NOMO-1 (cell line): ENCODE measurements at regions not wholly inside any gene's neighbourhood (a gene's known extent, or its start where the extent isn't known, plus 50 kb on each side); places are given as distances from the start of the nearest gene placed in this dataset.
A peak's percentile ranks its signal among the peaks of the same experiment; 100 is the strongest.

Source experiments
- DNase-seq, 2 experiments: peaks; one replicate each; lab custom pipeline; 2025; ENCODE audit not compliant: unreplicated experiment in 2 of 2; lab: John Stamatoyannopoulos, UW

DNA sequence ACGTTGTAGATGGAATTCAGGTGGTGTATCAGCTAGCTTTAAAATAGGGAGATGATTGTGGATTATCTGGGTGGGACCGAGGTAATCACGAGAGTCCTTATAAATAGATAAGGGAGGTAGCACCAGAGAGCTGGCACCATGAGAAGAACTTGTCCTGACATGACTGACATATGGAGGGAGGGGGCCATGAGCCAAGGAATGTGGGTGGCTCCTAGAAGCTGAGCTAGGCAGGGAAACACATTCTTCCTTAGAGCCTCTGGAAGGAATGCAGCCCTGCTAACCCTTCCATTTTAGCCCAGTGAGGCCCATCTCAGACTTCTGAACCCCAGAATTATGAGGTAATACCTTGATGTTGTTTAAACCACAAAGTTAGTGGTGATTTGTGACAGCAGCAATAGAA lies 321.1 kb upstream of the SULF2 start:
- no peak for DNase-seq

DNA sequence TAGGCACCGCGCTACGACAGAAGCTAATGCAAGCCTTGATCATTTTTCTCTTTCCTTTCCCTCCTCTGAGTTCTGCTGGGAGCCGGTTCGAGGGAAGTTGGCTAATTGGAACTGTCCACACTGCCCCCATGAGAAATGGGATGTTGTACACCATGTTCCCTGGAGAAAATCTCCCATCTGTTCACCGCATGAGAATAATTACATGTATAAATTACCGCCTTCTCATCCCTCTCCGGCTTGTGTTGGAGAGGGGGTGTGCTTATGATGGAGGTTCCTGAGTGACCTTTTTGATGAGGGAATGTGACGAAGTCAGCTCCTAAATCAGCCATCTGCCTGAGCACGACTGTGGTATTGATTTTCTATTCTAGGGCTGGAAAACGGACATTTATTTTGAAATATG lies 320.2 kb upstream of the SULF2 start:
- no peak for DNase-seq

DNA sequence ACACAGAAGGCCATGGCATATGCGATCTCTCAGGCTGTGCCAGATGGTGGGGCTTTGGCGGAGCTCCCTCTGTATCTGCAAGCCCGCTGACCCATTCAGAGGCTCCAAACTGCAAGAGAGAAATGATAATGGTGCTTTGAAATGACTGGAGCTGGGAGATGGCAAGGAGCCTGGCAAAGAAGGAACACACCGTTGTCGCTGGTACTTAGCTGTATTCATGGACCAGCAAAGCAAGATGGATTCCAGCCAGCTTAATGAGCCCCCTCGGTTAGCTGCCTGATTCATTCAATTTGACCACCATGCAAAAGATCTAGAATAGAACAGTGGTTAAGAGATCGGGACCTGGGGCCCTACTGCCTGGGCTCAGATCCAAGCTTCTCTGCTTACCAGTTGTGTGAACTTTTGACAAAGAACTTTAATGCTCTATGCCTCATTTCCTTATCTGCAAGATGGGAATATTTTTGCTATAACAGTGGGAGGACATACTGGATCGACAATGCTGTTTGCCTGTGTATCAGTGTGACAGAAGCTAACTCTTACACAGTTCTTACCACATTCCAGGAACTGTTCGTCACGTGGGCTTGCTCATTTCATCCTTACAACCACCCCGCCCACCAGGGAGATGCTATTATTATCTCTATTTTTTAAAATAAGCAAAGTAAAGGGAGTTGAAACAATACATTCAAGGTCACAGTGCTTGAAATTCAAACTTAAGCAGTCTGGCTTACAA lies 317.8 kb upstream of the SULF2 start:
- no peak for DNase-seq

DNA sequence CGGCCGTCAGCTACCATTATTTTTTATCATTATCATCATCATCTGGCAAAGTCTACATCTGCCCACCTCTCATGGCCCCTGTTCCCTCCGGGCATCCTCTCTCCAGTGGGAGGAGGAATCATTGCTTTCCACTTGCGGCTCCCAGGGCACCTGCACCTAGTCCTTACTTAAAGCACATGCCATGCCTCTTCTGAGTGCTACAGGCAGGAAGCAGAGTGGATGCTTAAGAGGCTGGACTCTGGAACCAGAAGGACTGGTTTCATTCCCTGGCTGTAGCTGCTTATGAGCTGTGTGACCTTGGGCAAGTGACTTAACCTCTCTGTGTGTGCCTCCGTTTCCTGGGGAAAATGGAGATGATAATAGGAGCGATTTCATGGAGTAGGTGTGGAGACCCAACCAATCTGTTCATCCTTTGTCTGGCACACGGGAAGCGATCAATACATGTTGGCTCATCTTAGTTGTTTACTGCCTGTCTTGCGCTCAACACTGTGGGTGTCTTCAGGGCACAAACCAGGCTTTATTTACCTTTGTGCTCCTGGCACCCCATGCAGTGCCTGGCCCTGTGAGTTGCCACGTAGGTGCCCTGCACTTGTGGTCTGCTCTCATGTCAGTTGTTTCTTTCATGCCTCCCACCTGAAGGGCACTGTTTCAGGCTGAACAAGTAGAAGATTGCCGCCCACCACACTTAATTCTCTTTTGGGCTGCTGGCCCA lies 317.0 kb upstream of the SULF2 start:
- no peak for DNase-seq

DNA sequence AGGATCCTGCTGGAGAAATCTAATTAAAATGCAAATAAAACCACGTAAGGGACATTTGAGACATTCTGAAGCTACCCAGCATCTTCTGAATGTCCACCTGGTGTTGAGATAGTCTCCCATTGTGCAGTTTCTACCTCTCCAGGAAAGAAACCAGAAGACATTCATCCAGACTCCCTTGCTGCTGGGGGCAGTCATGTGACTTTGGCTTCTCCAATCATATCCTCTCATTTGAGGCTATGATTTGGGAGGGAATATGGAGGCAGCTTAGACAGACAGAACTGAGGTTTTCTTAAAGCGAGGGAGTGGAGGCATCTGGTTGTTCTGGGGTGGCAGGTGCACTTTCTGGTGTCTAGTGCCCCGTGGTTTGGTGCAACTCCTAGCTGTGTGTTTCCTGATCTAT lies 315.2 kb upstream of the SULF2 start:
- no peak for DNase-seq

DNA sequence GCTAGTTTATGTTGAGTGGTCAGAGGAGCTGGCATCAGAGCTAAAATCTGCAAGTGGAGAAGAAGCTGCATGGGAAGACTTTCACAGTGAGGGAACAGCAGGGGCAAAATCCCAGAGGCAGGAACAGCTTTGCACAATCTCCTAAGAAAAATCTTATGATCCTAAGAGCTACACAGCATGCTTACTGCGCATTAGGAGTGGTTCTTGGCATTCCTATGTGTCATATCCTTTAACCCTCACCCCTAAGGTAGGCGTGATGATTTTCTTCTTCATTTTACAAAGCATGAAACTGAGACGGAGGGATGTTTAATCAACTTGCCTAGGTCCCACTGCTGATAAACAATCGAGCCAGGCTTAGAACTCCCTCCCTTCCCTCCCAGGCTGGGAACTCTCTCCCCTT lies 313.6 kb upstream of the SULF2 start:
- DNase-seq: no peak

DNA sequence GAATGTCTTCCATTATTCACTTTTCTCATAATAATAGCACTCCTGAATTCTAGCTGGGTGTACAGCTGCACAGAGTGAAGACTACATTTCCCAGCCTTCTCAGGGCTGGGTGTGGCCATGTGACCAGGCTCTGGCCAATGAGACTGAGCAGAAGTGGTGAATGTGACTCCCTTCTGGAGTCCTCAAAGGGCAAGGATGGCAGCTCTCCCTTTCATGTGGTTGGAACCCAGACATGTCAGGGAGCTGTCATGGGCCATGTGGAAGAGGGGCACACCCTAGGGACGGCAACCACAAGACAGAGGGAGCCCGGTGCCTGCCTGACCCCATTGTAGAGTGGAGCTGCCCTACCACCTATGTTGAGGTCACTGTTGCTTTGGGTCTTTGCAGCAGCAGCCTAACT lies 312.8 kb upstream of the SULF2 start:
- DNase-seq: no peak

DNA sequence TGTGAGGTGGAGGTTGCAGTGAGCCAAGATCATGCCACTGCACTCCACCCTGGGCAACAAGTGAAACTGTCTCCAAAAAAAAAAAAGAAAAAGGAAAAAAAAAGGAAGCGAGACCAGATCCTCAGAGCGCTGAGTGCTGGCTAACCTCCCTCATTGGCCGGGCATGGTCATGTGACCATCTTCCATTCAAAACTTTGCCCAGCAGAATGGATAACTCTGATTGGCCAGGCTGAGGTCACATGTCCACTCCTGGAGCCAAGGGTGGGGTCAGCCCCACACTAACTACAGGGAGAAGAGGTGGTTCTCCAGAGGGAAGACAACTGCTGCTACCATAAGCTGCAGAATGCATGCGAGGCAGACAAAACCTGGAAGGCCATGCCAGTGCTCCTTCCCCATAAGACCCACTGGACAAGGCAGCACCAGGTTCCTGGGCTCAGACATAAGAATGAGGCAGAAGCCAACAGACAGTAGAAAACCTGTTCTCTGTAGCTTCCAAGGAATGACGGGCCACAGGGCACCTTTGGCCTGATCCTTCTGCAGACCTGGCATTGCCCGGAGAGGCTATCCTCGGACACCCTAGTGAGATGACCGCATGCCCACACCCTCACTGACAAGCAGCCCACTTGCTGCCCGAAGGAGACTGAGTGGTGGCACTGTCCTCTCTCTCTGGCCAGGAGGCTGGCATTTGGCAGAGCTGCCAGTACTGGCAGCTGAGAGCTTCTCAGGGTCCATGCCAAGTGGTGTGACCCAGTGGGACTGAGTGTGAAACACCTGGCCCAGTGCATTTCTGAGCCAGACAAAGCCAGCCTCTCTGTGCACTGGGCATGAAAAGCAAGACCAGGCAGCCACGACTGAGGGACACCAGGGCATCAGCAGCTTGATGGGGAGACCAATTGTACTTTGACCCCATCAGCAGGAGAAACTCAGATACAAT lies 311.9 kb upstream of the SULF2 start:
- DNase-seq: peak; percentile 6 to 26

DNA sequence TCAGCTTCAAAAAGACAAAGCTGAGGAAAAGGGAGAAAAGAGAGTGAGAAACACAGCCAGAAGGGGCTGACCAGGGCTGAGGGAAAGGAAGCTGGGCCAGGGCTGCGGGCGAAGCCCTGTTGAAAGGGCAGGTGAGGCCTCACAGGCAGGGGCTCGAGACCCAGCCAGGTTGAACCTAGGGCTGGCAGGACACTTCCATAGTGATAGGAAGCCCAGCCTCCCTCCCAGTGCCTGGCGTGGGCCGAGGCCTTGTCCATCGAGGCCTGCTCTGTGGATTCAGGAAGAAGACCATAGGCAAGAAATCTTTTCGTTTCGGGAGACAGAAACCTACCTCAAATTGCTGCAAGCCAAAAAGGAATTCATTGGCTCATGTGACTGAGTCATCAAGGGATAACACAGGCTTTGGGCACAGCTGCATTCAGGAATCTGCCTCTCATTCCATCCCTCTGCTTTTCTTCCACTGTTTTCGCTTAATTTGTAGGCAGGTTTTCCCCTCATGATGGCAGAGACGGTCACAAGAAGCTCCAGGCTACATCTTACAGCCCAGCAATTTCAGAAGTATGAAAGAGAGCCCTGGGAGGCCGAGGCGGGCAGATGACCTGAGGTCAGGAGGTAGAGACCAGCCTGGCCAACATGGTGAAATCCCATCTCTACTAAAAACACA lies 311.1 kb upstream of the SULF2 start:
- DNase-seq: no peak

DNA sequence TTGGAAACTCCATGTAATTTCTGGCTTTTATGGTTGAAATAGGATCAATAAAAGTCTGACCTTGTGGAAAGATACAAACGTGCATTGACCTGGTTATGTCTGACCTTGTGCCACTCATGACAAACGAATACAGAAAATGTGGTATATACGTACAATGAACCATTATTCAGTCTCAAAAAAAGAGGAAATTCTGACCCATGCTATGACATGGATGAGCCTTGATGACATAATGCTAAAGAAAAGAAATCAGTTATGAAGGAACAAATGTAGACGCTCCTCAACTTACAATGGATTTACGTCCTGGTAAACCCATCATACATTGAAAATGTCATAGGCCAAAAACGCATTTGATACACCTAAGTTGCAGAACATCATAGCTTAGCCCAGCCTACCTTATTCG lies 309.7 kb upstream of the SULF2 start:
- no peak for DNase-seq

DNA sequence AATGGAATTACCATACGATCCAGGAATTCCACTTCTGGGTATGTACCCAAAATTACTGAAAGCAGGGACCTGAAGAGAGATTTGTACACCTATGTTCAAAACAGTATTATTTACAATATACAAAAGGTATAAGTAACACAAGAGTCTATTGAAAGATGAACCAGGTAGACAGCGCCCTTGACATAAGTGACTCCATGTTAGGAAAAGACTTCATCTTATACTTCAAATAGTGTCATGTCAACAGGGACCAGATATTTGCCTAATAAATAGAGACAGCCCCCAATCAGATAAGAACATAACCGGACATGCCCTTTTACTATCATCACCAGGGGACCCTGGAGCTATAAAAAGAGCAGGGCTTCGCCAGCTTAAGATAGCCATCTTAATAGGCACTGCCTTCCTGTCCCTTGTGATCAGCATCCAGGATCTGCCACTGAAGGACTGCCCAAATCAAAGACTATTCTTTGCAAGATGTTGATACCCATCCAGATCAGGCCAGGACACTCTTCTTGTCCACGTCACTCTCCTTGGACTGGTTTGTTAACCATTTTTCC lies 309.0 kb upstream of the SULF2 start:
- DNase-seq: no peak

DNA sequence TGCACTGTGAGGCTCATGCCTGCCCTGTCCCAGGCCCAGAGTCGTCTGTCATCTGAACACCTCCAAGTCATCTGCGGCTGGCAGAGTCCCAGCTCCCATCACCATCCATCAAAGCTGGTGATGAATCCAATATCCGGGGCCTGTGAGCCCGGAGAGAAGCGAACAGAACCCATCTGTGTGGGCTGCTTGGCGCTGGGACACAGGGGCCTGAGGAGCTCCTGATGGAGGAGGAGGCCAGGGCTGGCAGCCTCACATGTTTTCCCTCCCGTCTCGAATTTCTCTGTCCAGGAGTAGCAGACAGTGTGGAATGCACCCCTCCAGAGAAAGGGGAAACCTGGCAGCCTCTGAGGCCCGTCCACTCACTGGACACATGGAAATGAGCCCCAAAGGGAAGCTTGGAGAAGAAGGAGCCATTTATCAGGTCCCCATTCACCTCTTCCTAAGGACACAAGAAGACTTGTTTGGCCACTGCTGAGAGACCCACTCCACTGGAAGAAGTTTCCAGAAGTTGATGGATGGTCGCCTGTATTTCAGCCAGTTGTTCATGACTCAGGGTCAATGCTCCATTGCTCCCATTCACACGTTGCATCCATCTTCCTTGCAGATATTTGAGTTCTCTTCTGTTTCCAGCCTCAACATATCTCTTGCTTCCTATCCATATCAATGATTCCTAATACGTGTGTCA lies 307.5 kb upstream of the SULF2 start:
- no peak for DNase-seq

DNA sequence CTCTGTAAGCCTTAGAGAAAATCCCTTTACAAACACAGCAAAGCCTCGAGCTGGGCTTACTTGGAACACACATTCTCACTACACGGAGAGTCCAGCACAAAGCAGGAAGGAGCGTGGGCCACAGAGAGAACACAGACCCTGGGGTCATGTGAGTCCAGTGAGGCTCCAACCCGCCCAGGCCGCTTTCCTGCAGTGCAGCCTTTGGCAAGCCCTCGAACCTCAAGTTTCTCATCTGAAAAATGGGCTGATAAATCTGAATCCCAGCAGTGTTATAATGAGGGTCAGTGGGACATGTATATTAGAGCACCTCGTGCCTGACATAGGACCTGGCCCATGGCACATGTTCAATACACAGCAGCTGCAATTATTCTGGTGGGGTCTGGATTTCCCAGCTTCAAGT lies 305.5 kb upstream of the SULF2 start:
- no peak for DNase-seq

DNA sequence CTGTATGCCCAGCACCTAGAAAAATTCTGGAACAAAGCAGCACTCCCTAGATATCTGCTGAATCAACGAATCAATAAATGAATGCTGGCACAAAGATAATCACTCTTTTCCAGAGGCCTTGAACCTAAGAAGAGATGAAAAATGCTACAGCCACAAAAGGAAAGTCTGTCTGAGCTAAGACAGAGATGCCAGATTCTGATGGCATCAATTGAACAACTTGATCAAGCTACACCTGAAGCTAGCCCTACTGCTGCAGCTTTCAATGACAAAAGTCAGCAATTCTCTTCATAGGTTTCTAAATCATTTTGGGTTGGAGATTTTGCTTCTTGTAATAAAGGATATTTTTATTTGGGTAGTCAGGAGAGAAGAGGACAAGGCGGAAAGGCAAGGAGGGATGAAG lies 305.0 kb upstream of the SULF2 start:
- DNase-seq: no peak

DNA sequence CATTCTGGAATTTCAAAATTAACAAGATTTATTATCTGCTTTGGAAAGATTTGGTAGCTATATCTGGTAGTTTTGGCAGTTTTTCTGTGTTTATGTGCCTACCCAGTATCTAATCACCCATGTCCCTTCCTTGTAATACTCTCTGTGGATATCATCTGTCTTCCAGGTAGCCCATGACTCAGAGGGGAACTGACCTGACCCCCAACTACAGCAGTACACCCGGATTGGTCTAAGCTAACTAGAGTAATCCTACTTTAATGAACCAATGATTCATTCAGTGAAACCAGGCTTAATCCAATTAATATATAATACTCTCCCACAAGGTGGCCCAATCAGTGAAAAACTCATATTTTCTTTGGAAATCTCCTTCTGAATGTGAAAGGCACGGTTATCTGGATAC lies 295.3 kb upstream of the SULF2 start:
- no peak for DNase-seq

DNA sequence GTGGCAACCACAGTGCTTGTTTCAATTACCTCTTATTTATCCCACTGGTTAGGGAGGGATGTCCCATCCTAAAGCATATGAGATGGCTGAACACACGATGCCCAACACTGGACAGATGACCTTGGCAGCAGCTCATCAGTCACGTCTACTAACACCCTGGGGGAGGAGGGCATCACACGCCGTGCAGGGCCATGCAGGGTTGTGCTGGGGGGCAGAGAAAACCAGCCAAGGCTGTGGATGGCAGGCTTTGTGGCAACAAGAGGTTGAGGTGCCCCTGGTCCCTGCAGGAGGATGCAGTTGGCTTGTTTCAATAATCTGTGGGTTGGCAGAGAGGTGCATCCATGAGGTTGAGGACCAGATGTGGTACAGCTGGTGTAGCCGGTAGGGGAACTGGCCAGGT lies 293.7 kb upstream of the SULF2 start:
- DNase-seq: no peak

DNA sequence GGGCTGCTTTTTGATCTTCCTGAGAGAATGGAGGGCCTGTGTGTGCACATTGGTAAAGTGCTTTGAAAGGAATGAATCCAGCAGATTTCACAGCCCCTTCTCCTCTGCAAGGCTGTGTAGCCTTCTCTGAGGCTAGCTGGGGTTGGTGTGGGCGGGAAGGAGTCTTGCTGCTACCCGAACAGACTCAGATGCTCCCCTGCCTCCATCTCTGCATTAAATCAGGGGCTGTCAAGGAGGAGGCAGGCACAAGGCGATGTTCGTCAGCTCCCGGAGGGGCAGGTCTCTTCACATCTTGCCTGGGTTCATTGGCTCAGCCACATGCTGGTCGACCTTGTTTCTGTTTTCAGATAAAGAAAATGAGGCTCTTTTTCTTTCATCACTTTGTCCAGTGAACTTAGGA lies 291.5 kb upstream of the SULF2 start:
- DNase-seq: no peak

DNA sequence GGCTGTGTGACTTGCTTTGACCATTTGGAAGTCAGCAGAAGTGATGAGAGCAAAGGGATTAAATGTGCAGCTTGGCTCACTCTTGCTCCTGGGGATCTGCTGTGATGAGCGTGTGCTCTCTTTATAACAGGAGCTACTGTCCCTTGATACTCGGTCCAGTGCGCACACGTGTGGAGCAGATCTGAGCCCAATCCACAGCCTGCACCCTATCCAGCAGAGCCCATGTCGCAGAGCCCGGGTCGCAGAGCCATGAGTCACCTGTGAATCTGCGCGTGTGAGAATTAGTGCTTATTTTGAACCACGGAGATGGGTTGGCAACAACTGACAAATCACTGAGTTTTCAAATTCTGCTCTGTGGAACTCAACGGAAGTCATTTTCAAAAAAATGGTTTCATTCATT lies 291.0 kb upstream of the SULF2 start:
- DNase-seq: no peak

DNA sequence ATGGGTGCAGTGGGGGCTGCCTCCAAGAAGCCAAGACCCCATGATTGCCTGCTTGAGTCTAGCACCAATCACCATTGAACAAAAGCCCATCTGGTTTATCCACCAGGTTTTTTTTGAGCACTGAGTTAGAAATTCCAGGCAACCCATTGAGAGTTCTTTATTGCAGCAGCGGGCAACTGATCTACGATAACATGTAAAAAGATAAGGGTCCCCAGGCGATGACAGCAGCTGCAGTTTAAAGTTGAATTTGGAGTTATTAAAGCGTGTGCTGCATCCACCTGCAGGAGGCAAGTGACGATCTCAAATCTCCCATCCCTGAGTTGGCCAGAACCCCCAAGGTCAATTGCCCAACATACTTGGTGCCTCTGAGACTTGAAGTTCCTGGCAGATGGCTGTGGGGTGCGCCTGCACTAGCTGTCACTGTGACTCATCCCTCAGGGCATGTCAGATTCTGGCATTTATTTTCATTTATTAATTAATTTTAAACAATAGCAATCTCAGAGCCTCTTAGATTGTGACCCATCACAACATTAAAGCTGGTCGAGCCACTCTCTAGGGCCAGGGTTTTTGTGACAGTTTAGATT lies 290.4 kb upstream of the SULF2 start:
- no peak for DNase-seq
